T-helper 2 cell treated with Interferon-gamma antibody and Interleukin-4, amounts not matched to agents 5 μg/mL and 100 μg/mL, for 36 hours (primary cell): ENCODE measurements at regions not wholly inside any gene's neighbourhood (a gene's known extent, or its start where the extent isn't known, plus 50 kb on each side); places are given as distances from the start of the nearest gene placed in this dataset.
A peak's percentile ranks its signal among the peaks of the same experiment; 100 is the strongest.

Experiments
- DNase-seq: peaks from one replicate; pipeline ENCODE4 v3.0.0; 2021; ENCODE audit warnings: low spot score
- H3K27ac Mint-ChIP-seq: one replicate; pipeline ENCODE4 v1.8.0; 2021; ENCODE audit warnings: mild to moderate bottlenecking, mixed read lengths
- H3K27me3 Mint-ChIP-seq: one replicate; pipeline ENCODE4 v1.8.0; 2021; ENCODE audit warnings: low read depth, mixed read lengths
- H3K36me3 Mint-ChIP-seq: one replicate; pipeline ENCODE4 v1.8.0; 2021; ENCODE audit warnings: low read depth, mixed read lengths
- H3K4me1 Mint-ChIP-seq: one replicate; pipeline ENCODE4 v1.8.0; 2021; ENCODE audit warnings: low read depth, mixed read lengths
- H3K4me3 Mint-ChIP-seq: one replicate; pipeline ENCODE4 v1.8.0; 2022; ENCODE audit warnings: mild to moderate bottlenecking, moderate library complexity, mixed read lengths
- H3K9me3 Mint-ChIP-seq: one replicate; pipeline ENCODE4 v1.8.0; 2021; ENCODE audit warnings: mixed read lengths

DNA sequence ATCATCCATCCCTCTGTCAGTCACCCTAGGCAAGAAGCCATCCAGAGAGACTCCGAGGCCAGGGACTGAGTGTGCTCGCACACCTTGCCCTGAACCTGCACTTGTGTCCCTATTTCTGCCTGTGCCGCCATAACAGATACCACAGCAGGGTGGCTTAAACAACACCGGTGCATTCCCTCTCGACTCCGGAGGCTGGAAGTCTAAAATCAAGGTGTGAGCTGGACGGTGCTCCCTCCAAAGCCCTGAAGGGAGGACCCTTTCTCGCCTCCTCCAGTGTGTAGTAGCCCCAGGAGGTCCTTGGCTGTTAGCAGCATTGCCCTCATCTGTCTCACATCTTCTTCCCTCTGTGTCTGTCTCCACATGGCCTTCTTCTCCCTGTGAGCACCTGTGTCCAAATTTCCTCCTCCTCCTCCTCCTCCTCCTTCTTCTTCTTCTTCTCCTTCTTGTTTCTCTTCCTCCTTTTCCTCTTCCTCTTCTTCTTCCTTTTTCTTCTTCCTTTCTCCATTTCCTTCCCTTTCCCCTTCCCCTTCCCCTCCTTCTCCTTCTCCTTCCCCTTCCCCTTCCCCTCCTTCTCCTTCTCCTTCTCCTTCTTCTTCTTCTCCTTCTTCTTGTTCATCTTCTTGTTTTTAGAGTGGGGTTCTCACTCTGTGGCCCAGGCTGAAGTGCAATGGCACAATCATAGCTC, 98.1 kb upstream of the ENPP6 start:
- no peak overlapping the region for H3K27ac Mint-ChIP-seq
- peaks cover 55% of the 10 kb centered on the region for H3K4me1 Mint-ChIP-seq
- no peaks in the 10 kb centered on the region for H3K27me3 Mint-ChIP-seq
- H3K36me3 Mint-ChIP-seq = no peaks in the 10 kb centered on the region
- DNase-seq = no peak
- H3K4me3 Mint-ChIP-seq = no peak overlapping the region
- H3K9me3 Mint-ChIP-seq = no peaks in the 10 kb centered on the region

GRCh38 chr4:184313702-184314659, 96.3 kb upstream of the ENPP6 start:
- H3K9me3 Mint-ChIP-seq = no peaks in the 10 kb centered on the region
- H3K36me3 Mint-ChIP-seq = no peaks in the 10 kb centered on the region
- no peaks in the 10 kb centered on the region for H3K27me3 Mint-ChIP-seq
- peak overlapping the region; percentile 39 for H3K27ac Mint-ChIP-seq
- H3K4me1 Mint-ChIP-seq = peaks cover 60% of the 10 kb centered on the region
- peak; percentile 3 for DNase-seq
- peak overlapping the region; percentile 33 for H3K4me3 Mint-ChIP-seq

- Mint-ChIP-seq H3K27ac (peak overlapping the region; percentile 43), H3K4me3 (peak overlapping the region; percentile 33), H3K4me1 (peaks cover 58% of the 10 kb centered on the region), H3K27me3 (no peaks in the 10 kb centered on the region), H3K9me3 (no peaks in the 10 kb centered on the region), H3K36me3 (no peaks in the 10 kb centered on the region)
- DNase-seq = peak; percentile 38
Observed at GRCh38 chr4:184313058-184313581, 95.4 kb upstream of the ENPP6 start.

DNA sequence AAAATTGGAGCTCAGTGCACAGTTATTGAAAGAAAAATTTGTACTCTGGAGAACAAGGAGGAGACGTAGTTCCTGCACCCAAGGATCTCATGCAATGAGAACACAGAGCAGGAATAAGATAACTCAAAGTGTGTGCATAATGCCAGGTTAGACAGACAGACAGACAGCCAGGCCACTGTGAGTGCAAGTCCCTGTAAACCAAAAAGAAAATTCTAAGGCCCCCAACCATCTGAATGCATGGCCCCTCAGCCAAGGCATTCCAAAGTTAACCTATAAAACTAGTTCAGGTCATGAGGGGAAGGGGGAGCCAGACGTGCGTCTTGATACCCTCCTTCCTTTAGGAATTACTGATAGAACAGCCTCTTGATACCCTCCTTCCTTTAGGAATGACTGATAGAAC, 94.5 kb upstream of the ENPP6 start:
- Mint-ChIP-seq H3K27me3 (no peaks in the 10 kb centered on the region), H3K4me1 (peaks cover 59% of the 10 kb centered on the region), H3K36me3 (no peaks in the 10 kb centered on the region), H3K27ac (no peak overlapping the region), H3K4me3 (no peak overlapping the region), H3K9me3 (no peaks in the 10 kb centered on the region)
- peak; percentile 1 for DNase-seq

DNA sequence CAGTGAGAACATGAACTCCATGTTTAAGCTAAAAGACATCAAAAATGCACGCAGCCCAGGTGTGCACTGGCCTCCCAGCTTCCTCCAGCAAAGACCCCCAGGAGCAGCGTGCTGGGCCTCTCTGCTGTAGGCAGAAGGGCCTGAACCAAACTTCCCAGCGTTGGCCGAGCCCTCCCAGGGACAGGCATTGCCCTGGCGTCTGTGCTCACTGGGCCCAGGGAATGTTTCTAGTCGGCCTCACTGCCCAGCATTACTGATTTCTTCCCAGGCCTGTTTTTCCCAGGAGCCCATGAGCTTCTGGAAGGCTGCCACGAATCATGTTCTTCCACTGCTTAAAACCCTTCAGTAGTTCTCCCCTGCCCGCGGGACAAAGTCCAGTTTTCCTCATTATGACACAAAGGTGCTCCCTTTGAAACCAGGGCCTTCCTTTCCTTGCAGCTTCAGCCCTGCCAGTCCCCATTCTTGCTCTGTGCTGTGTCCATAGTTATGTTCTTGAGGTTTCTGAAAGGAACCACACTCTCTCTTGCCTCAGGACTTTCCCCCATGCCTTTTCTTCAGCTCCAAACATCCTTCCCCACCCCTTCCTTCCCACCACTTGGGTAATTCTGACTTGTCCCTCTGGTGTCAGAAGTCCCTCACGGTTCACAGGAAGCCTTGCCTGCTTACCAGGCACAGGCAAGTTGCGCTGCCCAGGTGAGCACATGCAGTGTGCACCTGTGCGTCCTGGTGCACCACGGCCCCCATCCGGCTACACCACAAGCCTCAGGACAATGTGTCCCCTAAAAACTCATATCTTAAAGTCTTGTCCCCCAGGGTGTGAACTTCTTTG, 93.4 kb upstream of the ENPP6 start:
- DNase-seq = peak; percentile 3
- H3K27me3 Mint-ChIP-seq = no peaks in the 10 kb centered on the region
- H3K4me1 Mint-ChIP-seq = peaks cover 63% of the 10 kb centered on the region

DNA sequence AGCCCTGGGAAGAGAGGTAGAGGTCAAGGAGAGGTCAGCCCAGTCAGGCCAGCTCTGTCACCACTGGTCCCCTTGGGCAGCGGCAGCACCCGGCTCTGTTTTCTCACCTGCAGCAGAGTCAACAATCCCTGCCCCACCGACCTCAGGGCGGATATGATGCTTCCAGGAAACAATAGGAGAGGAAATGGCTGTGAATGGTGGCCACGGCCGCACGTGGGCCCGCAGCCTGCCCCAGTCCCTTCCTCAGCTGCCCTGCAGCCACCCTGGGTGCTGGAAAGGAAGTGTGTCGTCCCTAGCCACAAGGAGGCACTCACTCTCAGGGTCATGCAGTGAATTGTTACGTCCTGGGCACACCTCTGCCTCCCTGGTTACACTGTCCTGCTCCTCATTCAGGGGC, 92.5 kb upstream of the ENPP6 start:
- Mint-ChIP-seq H3K27me3 (no peaks in the 10 kb centered on the region), H3K4me1 (peaks cover 63% of the 10 kb centered on the region), H3K4me3 (no peak overlapping the region), H3K9me3 (peaks cover 7% of the 10 kb centered on the region), H3K27ac (peak overlapping the region; percentile 49), H3K36me3 (peaks cover 2% of the 10 kb centered on the region)
- peak; percentile 29 for DNase-seq

More for the DNA sequence above, 93.4 kb upstream of the ENPP6 start:
- no peak overlapping the region for H3K4me3 Mint-ChIP-seq
- peak overlapping the region; percentile 61 for H3K27ac Mint-ChIP-seq
- no peaks in the 10 kb centered on the region for H3K36me3 Mint-ChIP-seq
- H3K9me3 Mint-ChIP-seq = no peaks in the 10 kb centered on the region

DNA sequence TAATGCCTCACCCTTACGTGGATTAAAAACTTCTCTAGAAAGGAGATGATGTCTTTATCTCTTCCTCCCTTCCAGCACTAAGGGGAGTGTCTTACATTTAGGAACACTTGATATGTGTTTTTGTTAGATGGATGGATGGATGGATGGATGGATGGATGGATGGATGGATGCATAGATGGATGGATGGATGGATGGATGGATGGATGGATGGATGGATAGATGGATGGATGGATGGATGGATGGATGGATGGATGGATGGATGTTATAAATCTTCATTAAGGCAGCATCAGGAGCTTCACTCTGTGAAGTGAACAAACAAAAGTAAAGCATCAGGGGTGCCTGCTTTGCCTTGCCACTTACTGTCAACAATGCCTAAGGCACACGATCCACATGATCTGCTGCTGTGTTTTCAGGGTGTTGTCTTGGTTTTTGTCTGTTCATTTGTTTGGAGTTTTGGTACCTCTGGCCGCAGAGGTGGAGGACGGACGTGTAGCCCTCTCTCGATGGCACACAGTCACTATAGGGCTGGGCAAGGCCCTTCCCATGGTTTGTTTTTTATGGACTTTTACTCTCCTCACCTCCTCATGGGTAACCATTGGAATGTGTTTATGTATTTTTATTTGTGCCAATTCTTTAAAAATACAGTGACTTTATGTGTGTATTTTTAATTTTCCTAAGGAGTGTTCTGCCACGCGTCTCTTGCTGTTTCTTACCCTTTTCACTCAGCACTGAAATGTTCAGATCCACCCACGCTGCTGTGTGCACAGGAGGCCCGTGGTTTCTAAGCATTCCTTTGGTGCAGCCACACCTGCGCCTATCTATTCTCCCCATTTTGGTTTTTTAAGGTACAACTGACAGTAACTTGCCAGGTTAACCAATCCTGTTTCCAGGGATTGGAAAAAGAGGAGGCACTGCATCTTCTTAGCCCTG, 91.8 kb upstream of the ENPP6 start:
- Mint-ChIP-seq H3K4me1 (peaks cover 60% of the 10 kb centered on the region), H3K36me3 (peaks cover 4% of the 10 kb centered on the region), H3K27me3 (no peaks in the 10 kb centered on the region), H3K27ac (peak overlapping the region; percentile 49), H3K4me3 (no peak overlapping the region), H3K9me3 (peaks cover 14% of the 10 kb centered on the region)
- peak; percentile 24 for DNase-seq

GRCh38 chr4:184306949-184307348, 89.3 kb upstream of the ENPP6 start:
- Mint-ChIP-seq H3K9me3 (peaks cover 27% of the 10 kb centered on the region), H3K36me3 (peaks cover 11% of the 10 kb centered on the region), H3K4me3 (no peak overlapping the region), H3K27ac (no peak overlapping the region), H3K27me3 (no peaks in the 10 kb centered on the region), H3K4me1 (peaks cover 37% of the 10 kb centered on the region)
- peak; percentile 15 for DNase-seq

DNA sequence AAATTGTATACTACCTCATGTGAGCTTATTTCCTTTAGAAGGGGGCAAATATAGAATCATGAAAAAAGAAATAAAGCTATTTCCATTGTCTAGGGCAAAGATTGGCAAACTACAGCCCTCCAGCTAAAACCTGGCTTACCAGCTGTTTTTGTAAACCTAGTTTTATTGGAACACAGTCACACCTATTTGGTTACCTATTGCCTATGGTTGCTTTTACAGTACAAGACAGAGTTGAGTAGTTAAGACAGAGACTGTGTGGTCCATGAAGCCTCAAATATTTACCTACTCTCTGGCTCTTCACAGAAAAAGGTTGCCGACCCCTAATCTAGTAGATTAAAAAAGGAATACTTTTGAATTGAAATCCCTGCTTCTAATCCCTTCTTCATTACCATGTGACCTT, 88.8 kb upstream of the ENPP6 start:
- Mint-ChIP-seq H3K9me3 (peaks cover 27% of the 10 kb centered on the region), H3K4me3 (no peak overlapping the region), H3K4me1 (peaks cover 32% of the 10 kb centered on the region), H3K27ac (no peak overlapping the region), H3K27me3 (no peaks in the 10 kb centered on the region), H3K36me3 (peaks cover 11% of the 10 kb centered on the region)
- no peak for DNase-seq

- Mint-ChIP-seq H3K4me3 (no peak overlapping the region), H3K27me3 (no peaks in the 10 kb centered on the region), H3K27ac (no peak overlapping the region), H3K36me3 (peaks cover 10% of the 10 kb centered on the region), H3K9me3 (peaks cover 27% of the 10 kb centered on the region), H3K4me1 (no peaks in the 10 kb centered on the region)
- DNase-seq = no peak
Observed at GRCh38 chr4:184300816-184301215, 83.1 kb upstream of the ENPP6 start.

- Mint-ChIP-seq H3K27me3 (no peaks in the 10 kb centered on the region), H3K9me3 (peaks cover 6% of the 10 kb centered on the region)
Observed at GRCh38 chr4:184298254-184298653, 80.6 kb upstream of the ENPP6 start.

GRCh38 chr4:184295206-184295605, 77.5 kb upstream of the ENPP6 start:
- Mint-ChIP-seq H3K4me3 (no peak overlapping the region), H3K27ac (no peak overlapping the region), H3K36me3 (no peaks in the 10 kb centered on the region), H3K9me3 (no peaks in the 10 kb centered on the region), H3K4me1 (no peaks in the 10 kb centered on the region), H3K27me3 (no peaks in the 10 kb centered on the region)
- DNase-seq = no peak

More at GRCh38 chr4:184298254-184298653, 80.6 kb upstream of the ENPP6 start:
- Mint-ChIP-seq H3K4me1 (no peaks in the 10 kb centered on the region), H3K27ac (no peak overlapping the region), H3K36me3 (peaks cover 2% of the 10 kb centered on the region), H3K4me3 (no peak overlapping the region)
- no peak for DNase-seq
